ENCODE measurements at regions not wholly inside any gene's neighbourhood (a gene's known extent, or its start where the extent isn't known, plus 50 kb on each side); places are given as distances from the start of the nearest gene placed in this dataset.

DNA sequence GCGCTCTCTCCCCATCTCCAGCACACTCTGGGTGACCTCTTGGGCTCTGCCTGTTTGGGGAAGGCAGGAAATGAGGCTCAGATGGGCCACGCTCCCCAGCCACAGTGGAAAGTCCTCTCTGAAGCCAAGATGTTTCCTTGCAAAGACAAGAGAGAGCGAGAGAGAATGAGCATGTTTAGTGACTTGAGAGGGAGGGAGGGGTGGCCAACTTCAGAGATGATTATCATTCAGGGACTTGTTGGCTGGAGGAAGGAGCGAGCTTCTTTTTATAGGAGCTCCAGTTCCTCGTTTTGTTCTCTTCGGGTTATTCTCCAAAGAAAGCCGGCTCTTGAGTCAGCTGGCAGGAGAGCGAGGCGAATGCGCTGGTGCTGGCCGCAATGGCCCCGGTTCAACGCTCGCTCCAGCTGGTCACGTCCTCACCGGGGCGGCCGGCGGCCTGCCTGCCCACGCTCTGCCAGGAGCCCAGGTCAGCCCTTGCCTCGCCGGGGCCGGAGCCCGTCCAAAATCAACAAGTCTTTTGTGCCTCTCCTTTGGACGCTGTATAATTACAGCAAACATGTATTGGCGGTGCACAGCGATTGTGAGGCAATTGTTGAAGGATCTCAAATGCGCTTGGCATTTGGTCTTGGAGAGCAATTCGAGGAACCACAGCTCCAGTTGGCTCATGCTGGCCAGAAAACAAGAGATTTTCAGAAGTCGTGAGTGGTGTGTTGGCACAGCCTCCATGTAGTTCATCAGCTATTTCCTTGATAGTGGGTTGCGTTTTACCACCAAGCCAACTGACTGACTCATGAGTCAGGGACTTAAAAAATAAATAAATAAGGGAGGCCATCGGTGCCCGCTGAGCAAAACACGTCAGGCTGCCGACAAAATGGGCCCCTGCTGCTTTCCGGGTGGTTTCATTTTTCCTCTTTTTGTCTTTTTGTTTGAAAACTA lies 288.6 kb downstream of the UACA start:
- no peak for TF ChIP-seq MAZ (IDR thresholded peaks at IDR 0.05; ENCODE audit: borderline replicate concordance, low read depth, low read length)
- peak; percentile 35; the same call in 1 of the 2 replicates for TF ChIP-seq POLR2A (IDR thresholded peaks at IDR 0.05; ENCODE audit: low read depth, low read length)
